Cardiac fibroblast (primary cell): ENCODE measurements at regions not wholly inside any gene's neighbourhood (a gene's known extent, or its start where the extent isn't known, plus 50 kb on each side); places are given as distances from the start of the nearest gene placed in this dataset.

Source experiments
- DNase-seq, 2 donors: peaks; one replicate each; pipeline versions ENCODE4 v3.0.0 to v3.0.0-alpha.2; 2010; ENCODE audit warnings: low read depth in 2 of 2
- H3K4me3 ChIP-seq, 2 donors: replicated peaks in 1 of 2; 1 replicate in 1 of 2; 2 replicates in 1 of 2; pipeline ENCODE4 v1.5.1; 2011; ENCODE audit warnings: low read depth in 2 of 2, low read length in 2 of 2, mild to moderate bottlenecking in 2 of 2, moderate library complexity in 1 of 2
- CTCF ChIP-seq: IDR thresholded peaks from one replicate; pipeline ENCODE4 v1.5.1; 2011; ENCODE audit warnings: low read depth, mild to moderate bottlenecking, low read length, inconsistent platforms

GRCh38 chr1:193754151-193754550 lies 567.7 kb upstream of the B3GALT2 start:
- no peak for DNase-seq
- no peak for TF ChIP-seq CTCF
- no peak overlapping the region for H3K4me3 ChIP-seq

GRCh38 chr1:193753038-193753756 lies 566.8 kb upstream of the B3GALT2 start:
- DNase-seq = no peak
- H3K4me3 ChIP-seq = no peak overlapping the region
- TF ChIP-seq CTCF = no peak

- no peak overlapping the region for H3K4me3 ChIP-seq
- DNase-seq = no peak
- TF ChIP-seq CTCF = no peak
These were observed 563.5 kb upstream of the B3GALT2 start for GRCh38 chr1:193749868-193750267.

GRCh38 chr1:193747579-193747978 lies 561.2 kb upstream of the B3GALT2 start:
- peak; percentile 24 to 29 for DNase-seq
- no peak overlapping the region for H3K4me3 ChIP-seq
- TF ChIP-seq CTCF = no peak

- H3K4me3 ChIP-seq = no peak overlapping the region
- DNase-seq = no peak
- TF ChIP-seq CTCF = no peak
These were observed 554.8 kb upstream of the B3GALT2 start for GRCh38 chr1:193741228-193741627.

- H3K4me3 ChIP-seq = no peak overlapping the region
- DNase-seq = no peak
- no peak for TF ChIP-seq CTCF
These were observed 554.3 kb upstream of the B3GALT2 start for GRCh38 chr1:193740762-193741161.

- no peak for DNase-seq
- TF ChIP-seq CTCF = no peak
- H3K4me3 ChIP-seq = no peak overlapping the region
These were observed 550.1 kb upstream of the B3GALT2 start for GRCh38 chr1:193736507-193736906.
